Tongue (tissue), 2 donors: ENCODE measurements at regions not wholly inside any gene's neighbourhood (a gene's known extent, or its start where the extent isn't known, plus 50 kb on each side); places are given as distances from the start of the nearest gene placed in this dataset. TPM values are rescaled to one million over a fixed set of nuclear protein-coding genes. Genes with fewer than 3 reads are reported as not detected.

Experiments used
- DNase-seq: peaks from one replicate; pipeline ENCODE4 v3.0.0-alpha.2; 2015
- small RNA-seq: library from RNA; depleted of rRNA; stranded (forward); fragments of <200 nt; gene quantifications from one replicate; pipeline ENCODE3, GENCODE V24; 2014; ENCODE audit warnings: low replicate concordance

DNA sequence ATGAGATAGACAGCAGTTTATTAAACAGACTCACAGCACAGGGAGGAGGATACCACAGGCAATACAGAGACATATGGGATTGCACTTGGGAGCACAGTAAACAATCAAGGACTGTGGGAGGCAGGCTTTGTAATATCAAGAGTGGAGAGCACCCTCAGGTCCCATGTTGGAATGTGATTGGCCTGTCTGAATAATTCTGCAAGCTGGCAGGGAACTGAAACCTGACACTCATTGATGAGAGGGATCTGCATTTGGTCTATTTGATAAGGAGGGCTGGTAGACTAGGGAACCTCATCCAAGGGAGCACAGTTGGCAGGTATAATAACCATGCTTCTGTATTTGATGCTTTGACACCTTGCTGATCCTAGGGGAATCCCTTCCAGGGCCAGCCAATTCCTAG is 69.9 kb upstream of the PRMT6 start:
- no peak for DNase-seq

DNA sequence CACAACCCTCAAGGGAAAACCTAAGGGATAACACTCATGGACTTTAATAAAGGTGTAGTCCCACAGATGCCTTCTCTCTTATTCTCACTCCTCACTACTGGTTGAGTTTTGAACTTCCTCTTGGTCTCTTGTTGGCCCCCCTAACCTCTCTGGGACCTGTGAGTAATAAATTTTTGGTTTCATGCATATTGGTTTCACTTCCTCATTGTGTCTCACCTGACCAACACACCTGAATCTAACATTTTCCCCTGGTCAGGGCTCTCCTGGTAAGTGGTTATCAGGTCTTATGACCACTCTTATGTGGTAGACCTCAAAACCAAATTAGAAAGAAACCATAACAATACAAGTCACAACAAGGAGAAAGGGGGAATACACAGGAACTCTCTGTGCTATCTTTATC is 60.5 kb upstream of the PRMT6 start:
- DNase-seq = no peak

DNA sequence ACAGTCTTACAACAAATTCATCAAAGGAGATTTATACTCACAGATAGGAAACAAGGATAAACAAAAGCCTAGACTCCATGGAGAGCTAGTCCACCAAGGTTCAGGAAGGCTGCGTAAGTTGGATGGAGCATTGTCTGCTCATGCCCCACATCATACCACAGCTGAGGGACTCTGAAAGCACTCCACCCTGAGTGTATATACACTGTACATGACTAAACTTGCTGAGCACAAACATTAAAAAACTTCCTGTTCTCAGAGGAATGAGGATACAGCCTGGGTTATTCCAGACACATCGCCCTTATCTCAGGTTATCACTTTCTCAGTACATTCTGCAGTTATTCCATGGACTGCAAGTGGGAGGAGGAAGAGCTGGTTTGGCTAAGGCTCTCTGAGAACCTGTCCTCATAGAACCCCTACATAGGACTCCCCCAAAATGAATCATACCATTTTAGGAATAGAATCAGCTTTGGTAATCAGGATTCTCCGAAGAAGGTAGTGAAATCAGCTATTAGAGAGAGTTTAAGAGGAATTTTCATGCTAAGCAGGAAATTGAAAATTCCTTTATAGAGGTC is 58.0 kb upstream of the PRMT6 start:
- no peak for DNase-seq

DNA sequence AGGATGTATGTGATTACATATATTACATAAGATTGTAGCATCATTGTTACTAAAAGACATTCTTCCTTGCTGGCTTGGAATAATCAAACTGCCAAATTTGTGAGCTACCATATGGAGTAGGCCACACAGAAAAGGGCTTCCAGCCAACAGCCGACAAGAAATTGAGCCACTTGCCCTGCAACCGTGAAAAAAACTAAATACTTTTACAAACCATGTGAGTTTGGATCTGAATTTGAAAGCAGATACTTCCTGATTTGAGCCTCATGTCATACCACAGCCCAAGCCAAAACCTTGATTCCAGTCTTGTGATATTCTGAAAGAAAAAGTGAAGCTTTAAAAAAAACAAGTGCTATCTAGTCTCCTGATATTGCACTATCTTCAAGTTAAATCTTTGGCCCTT is 55.6 kb upstream of the PRMT6 start:
- peak; percentile 59 for DNase-seq

DNA sequence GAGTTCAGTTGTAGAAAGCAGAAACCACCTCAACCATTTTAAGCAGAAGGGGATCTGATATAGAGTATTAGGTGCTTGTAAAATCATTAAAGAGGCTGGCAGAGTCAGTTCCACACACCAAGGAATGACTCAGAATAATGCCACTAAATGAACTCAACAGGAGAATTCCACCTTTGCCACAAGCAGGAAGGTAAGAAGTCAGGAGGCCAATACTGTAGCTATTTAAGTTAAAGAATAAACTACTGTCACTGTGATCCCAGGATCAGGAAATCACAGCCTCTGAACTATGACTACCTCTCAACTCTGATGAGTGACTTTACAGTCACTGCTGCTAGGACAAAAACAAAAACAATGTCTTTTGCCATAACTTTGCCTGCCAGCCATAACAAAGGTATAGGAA is 52.5 kb upstream of the PRMT6 start:
- DNase-seq = no peak

DNA sequence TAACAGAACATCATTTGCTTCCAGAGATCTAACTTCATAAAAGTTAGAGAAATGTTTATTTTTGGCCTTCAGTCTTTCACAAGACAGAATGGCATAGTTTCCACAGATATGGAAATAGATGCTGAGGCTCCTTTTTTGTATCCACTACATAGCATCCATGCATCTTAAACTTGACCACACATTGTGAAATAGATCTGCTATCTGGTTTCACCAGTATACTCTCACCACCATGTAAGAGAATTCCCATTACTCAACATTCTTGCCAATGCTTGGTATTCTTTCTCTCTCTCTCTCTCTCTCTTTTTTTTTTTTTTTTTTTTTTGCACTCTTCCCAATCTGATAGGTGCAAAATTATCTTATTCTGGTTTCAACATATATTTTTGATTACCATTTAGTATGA is 52.1 kb upstream of the PRMT6 start:
- DNase-seq = no peak

Small RNAs in the stretch of these regions (small RNA-seq; reads per million reads assigned to genes)
- not detected for gene AL596327.1
- gene SEPT2P1 = not detected
